Testis (tissue), 2 donors: ENCODE measurements at regions not wholly inside any gene's neighbourhood (a gene's known extent, or its start where the extent isn't known, plus 50 kb on each side); places are given as distances from the start of the nearest gene placed in this dataset.

Source experiments
- CTCF ChIP-seq, 3 experiments: fragments of 450-650 bp in 2 of 3; fragments of 200-600 bp in 1 of 3; sonication (generic) in 1 of 3; IDR thresholded peaks; one replicate each; pipeline ENCODE4 v1.5.1; 2016 to 2019; ENCODE audit warnings: antibody characterized with exemption in 3 of 3, mild to moderate bottlenecking in 2 of 3, moderate library complexity in 1 of 3
- POLR2A ChIP-seq: fragments of 450-650 bp; IDR thresholded peaks from one replicate; pipeline ENCODE4 v1.6.1; 2017; ENCODE audit warnings: antibody characterized with exemption, mild to moderate bottlenecking, moderate library complexity

GRCh38 chr5:126683912-126684311, 83.2 kb downstream of the PHAX start:
- TF ChIP-seq CTCF (IDR thresholded peaks at IDR 0.05) = no peak
- no peak for TF ChIP-seq POLR2A
